ENCODE measurements at regions not wholly inside any gene's neighbourhood (a gene's known extent, or its start where the extent isn't known, plus 50 kb on each side); places are given as distances from the start of the nearest gene placed in this dataset.

GRCh38 chr2:67985586-67985985 lies 77.2 kb downstream of the C1D start:
- no peak for FAIRE-seq

- no peak for FAIRE-seq
These were observed 76.5 kb downstream of the C1D start for GRCh38 chr2:67986258-67986657.

All from colon (tissue), 2 donors.